Ishikawa (cell line): ENCODE measurements at regions not wholly inside any gene's neighbourhood (a gene's known extent, or its start where the extent isn't known, plus 50 kb on each side); places are given as distances from the start of the nearest gene placed in this dataset.

Experiments
- EGR1 ChIP-seq: IDR thresholded peaks from 2 replicates; pipeline ENCODE4 v1.6.1; 2012
- EP300 ChIP-seq: IDR thresholded peaks from 2 replicates; pipeline ENCODE4 v1.6.1; 2012; ENCODE audit warnings: borderline replicate concordance

- TF ChIP-seq EGR1 (no peak), EP300 (no peak)
Measured at GRCh38 chr22:48887394-48888332, 940.0 kb downstream of the BRD1 start.
